ENCODE measurements at regions not wholly inside any gene's neighbourhood (a gene's known extent, or its start where the extent isn't known, plus 50 kb on each side); places are given as distances from the start of the nearest gene placed in this dataset.

DNA sequence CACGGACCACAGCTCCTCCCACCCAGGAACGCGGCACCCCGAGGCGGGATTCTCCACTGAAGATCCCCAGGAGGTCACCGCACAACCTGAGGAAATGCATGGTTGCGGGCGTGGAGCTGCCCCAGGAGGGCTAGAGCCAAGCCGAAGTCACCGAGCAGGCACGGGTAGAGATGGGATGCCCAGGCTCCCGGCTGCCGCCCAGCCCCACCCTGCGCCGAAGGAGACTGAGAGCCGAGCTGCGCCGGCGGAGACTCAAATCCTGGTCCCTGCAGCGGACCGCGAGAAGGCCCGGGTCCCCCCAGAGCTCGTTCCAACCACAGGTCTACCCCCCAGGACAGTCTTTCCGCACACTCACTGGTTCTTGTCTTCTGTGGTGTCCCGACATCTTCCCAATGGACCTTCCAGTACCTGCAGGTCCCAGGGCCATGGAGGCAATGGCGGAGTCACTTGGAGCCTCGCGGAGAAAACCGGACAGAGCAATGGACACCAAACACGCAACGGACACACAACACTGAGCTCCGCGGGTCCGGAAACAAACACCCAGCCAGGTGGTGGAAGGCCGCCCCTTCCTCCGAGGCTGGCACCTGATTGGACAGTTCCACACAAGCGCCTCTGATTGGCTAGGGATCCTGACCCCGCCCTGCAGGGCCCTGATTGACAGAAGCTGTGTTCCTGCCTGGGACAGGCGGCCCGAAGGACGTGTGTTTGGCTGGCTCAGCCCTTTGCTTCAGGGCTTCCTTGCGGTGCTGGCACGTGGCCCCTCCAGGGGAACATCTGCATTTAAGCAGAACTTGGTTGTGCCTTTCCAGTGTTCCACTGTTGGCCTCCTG, 331.9 kb upstream of the NUPR2 start:
- TF ChIP-seq, protein P1, sequence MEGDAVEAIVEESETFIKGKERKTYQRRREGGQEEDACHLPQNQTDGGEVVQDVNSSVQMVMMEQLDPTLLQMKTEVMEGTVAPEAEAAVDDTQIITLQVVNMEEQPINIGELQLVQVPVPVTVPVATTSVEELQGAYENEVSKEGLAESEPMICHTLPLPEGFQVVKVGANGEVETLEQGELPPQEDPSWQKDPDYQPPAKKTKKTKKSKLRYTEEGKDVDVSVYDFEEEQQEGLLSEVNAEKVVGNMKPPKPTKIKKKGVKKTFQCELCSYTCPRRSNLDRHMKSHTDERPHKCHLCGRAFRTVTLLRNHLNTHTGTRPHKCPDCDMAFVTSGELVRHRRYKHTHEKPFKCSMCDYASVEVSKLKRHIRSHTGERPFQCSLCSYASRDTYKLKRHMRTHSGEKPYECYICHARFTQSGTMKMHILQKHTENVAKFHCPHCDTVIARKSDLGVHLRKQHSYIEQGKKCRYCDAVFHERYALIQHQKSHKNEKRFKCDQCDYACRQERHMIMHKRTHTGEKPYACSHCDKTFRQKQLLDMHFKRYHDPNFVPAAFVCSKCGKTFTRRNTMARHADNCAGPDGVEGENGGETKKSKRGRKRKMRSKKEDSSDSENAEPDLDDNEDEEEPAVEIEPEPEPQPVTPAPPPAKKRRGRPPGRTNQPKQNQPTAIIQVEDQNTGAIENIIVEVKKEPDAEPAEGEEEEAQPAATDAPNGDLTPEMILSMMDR (IDR thresholded peaks at IDR 0.05; ENCODE audit: low read length) = no peak
- no peak for TF ChIP-seq EZH2 (IDR thresholded peaks at IDR 0.05; ENCODE audit: borderline replicate concordance, low read length)

Measured in OCI-LY1 (cell line).